Gastrocnemius medialis (tissue), 4 donors: ENCODE measurements at regions not wholly inside any gene's neighbourhood (a gene's known extent, or its start where the extent isn't known, plus 50 kb on each side); places are given as distances from the start of the nearest gene placed in this dataset.

Experiments used
- ATAC-seq, 2 donors: fragments of 150-250 bp; one replicate each; pipeline ENCODE4 v1.9.1; 2016
- DNase-seq, 2 donors: peaks; one replicate each; pipeline ENCODE4 v3.0.0-alpha.2; 2019
- H3K27ac ChIP-seq, 4 donors: fragments of 200-600 bp; sonication (generic); 1 replicate in 1 of 4; 2 replicates in 3 of 4; pipeline ENCODE4 v1.5.1; 2016 to 2018; ENCODE audit warnings: mild to moderate bottlenecking in 2 of 4, moderate library complexity in 1 of 4
- H3K27me3 ChIP-seq, 3 donors: fragments of 200-600 bp; sonication (generic) in 2 of 3; 1 replicate in 1 of 3; 2 replicates in 2 of 3; pipeline versions ENCODE4 v1.5.1 to v1.6.0; 2016 to 2019; ENCODE audit warnings: mild to moderate bottlenecking in 1 of 3, moderate library complexity in 1 of 3
- H3K36me3 ChIP-seq, 2 donors: fragments of 200-600 bp; sonication (generic) in 1 of 2; one replicate each; pipeline ENCODE4 v1.5.1; 2017 to 2018
- H3K4me1 ChIP-seq, 2 donors: fragments of 200-600 bp; sonication (generic) in 1 of 2; one replicate each; pipeline ENCODE4 v1.5.1; 2016 to 2017; ENCODE audit warnings: mild to moderate bottlenecking in 2 of 2
- H3K4me3 ChIP-seq, 4 donors: fragments of 200-600 bp; sonication (generic) in 3 of 4; 1 replicate in 1 of 4; 2 replicates in 3 of 4; pipeline ENCODE4 v1.5.1; 2016 to 2019; ENCODE audit warnings: mild to moderate bottlenecking in 2 of 4
- H3K9me3 ChIP-seq, 3 donors: fragments of 200-600 bp; sonication (generic) in 2 of 3; 1 replicate in 1 of 3; 2 replicates in 2 of 3; pipeline ENCODE4 v1.5.1; 2016 to 2019
- POLR2A ChIP-seq, 2 donors: fragments of 450-650 bp; IDR thresholded peaks; one replicate each; pipeline ENCODE4 v1.6.1; 2017; ENCODE audit warnings: antibody characterized with exemption in 2 of 2, mild to moderate bottlenecking in 2 of 2, moderate library complexity in 2 of 2
- in situ Hi-C, 4 donors: fragments of 200-750 bp; cut with MboI; loops; one replicate each; pipeline versions ENCODE4 v1.15.0 to v1.8.0; 2017; ENCODE audit warnings: low sequenced_read_pairs in 4 of 4
- intact Hi-C: fragments of 100-400 bp; cut with DNase I; formaldehyde crosslinking; loops from one replicate; pipeline ENCODE4 v1.15.1; 2023; ENCODE audit warnings: low total_unique reads
- TF ChIP-seq, protein P1 (sequence below), 5 experiments: fragments of 450-650 bp in 3 of 5; fragments of 200-600 bp in 2 of 5; sonication (generic) in 2 of 5; IDR thresholded peaks in 4 of 5; conservative IDR thresholded peaks in 1 of 5; 1 replicate in 4 of 5; 2 replicates in 1 of 5; pipeline ENCODE4 v1.5.1; 2016 to 2019; ENCODE audit warnings: antibody characterized with exemption in 5 of 5, mild to moderate bottlenecking in 3 of 5, moderate library complexity in 3 of 5

- intact Hi-C loops = no loop called here
- Histone ChIP-seq H3K36me3 (no peaks in the 10 kb centered on the region), H3K4me1 (no peaks in the 10 kb centered on the region), H3K27me3 (peaks cover 10 to 23% (median 18%) of the 10 kb centered on the region in 3 donors), H3K9me3 (no peaks in the 10 kb centered on the region), H3K27ac (no peak overlapping the region), H3K4me3 (no peak overlapping the region)
- ATAC-seq (no peak), DNase-seq (no peak)
- in situ Hi-C loops = no loop called here
- no peak for TF ChIP-seq POLR2A (IDR thresholded peaks at IDR 0.05)
- TF ChIP-seq, protein P1, sequence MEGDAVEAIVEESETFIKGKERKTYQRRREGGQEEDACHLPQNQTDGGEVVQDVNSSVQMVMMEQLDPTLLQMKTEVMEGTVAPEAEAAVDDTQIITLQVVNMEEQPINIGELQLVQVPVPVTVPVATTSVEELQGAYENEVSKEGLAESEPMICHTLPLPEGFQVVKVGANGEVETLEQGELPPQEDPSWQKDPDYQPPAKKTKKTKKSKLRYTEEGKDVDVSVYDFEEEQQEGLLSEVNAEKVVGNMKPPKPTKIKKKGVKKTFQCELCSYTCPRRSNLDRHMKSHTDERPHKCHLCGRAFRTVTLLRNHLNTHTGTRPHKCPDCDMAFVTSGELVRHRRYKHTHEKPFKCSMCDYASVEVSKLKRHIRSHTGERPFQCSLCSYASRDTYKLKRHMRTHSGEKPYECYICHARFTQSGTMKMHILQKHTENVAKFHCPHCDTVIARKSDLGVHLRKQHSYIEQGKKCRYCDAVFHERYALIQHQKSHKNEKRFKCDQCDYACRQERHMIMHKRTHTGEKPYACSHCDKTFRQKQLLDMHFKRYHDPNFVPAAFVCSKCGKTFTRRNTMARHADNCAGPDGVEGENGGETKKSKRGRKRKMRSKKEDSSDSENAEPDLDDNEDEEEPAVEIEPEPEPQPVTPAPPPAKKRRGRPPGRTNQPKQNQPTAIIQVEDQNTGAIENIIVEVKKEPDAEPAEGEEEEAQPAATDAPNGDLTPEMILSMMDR (IDR thresholded peaks at IDR 0.05 in 4 of 5, conservative IDR thresholded peaks at IDR 0.05 in 1 of 5) = no peak
These were observed 104.1 kb upstream of the BTN3A2 start for GRCh38 chr6:26260725-26261490.

DNA sequence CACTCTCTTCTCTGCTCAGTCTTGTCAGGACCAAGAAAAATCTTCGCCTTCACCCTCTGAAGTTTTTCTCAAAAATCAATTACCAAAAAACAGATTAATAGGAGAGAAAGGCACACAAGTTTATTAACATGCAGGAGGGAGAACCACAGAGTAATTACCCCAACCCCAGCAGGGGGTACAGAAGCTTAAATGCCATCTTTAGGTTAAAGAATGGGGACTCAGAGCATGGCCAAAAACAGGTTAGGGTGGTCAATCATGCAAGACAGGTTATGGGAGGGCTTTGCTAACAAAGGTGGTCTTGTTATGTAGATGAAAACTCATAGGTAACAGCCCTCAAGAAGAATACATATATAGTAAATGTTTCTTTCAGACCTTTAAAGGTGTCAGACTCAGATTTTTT, 100.5 kb upstream of the BTN3A2 start:
- no peak for TF ChIP-seq POLR2A (IDR thresholded peaks at IDR 0.05)
- TF ChIP-seq, protein P1 (IDR thresholded peaks at IDR 0.05 in 4 of 5, conservative IDR thresholded peaks at IDR 0.05 in 1 of 5) = no peak
- no peak for ATAC-seq
- no peaks in the 10 kb centered on the region for H3K9me3 ChIP-seq
- in situ Hi-C loops (no loop called here), intact Hi-C loops (no loop called here)
- H3K27ac ChIP-seq = no peak overlapping the region
- no peaks in the 10 kb centered on the region for H3K36me3 ChIP-seq
- peaks cover 10 to 15% (median 12%) of the 10 kb centered on the region in 3 donors for H3K27me3 ChIP-seq
- no peaks in the 10 kb centered on the region for H3K4me1 ChIP-seq
- no peak for DNase-seq
- H3K4me3 ChIP-seq = no peak overlapping the region

GRCh38 chr6:26267083-26267589, 97.9 kb upstream of the BTN3A2 start:
- no peaks in the 10 kb centered on the region for H3K9me3 ChIP-seq
- H3K4me3 ChIP-seq = no peak overlapping the region
- H3K27ac ChIP-seq = no peak overlapping the region
- intact Hi-C loops (no loop called here), in situ Hi-C loops (no loop called here)
- TF ChIP-seq POLR2A (IDR thresholded peaks at IDR 0.05) = no peak
- TF ChIP-seq, protein P1 (IDR thresholded peaks at IDR 0.05 in 4 of 5, conservative IDR thresholded peaks at IDR 0.05 in 1 of 5) = no peak
- peaks cover 0 to 5% of the 10 kb centered on the region in 2 donors for H3K4me1 ChIP-seq
- no peaks in the 10 kb centered on the region for H3K36me3 ChIP-seq
- peaks cover 27 to 36% (median 33%) of the 10 kb centered on the region in 3 donors for H3K27me3 ChIP-seq
- DNase-seq = no peak
- ATAC-seq = no peak

GRCh38 chr6:26268659-26269402, 96.2 kb upstream of the BTN3A2 start:
- ATAC-seq (no peak), DNase-seq (no peak)
- no peak for TF ChIP-seq POLR2A (IDR thresholded peaks at IDR 0.05)
- TF ChIP-seq, protein P1 (IDR thresholded peaks at IDR 0.05 in 4 of 5, conservative IDR thresholded peaks at IDR 0.05 in 1 of 5) = no peak
- intact Hi-C loops = no loop called here
- Histone ChIP-seq H3K9me3 (no peaks in the 10 kb centered on the region), H3K27me3 (peaks cover 44 to 53% (median 50%) of the 10 kb centered on the region in 3 donors), H3K36me3 (no peaks in the 10 kb centered on the region), H3K27ac (no peak overlapping the region), H3K4me3 (no peak overlapping the region), H3K4me1 (peaks cover 5 to 6% of the 10 kb centered on the region in 2 donors)
- in situ Hi-C loops = no loop called here
